NCI-H460 (cell line): ENCODE measurements at regions not wholly inside any gene's neighbourhood (a gene's known extent, or its start where the extent isn't known, plus 50 kb on each side); places are given as distances from the start of the nearest gene placed in this dataset.

Experiments
- DNase-seq: peaks from one replicate; pipeline ENCODE4 v3.0.0-alpha.2; 2016; ENCODE audit warnings: low read depth; ENCODE audit errors: extremely low read depth

- no peak for DNase-seq
These were observed 64.3 kb upstream of the BMPER start for GRCh38 chr7:33841031-33841430.

GRCh38 chr7:33841705-33842129, 63.6 kb upstream of the BMPER start:
- no peak for DNase-seq

GRCh38 chr7:33842150-33842549, 63.2 kb upstream of the BMPER start:
- DNase-seq = no peak

GRCh38 chr7:33845991-33846509, 59.3 kb upstream of the BMPER start:
- no peak for DNase-seq

- no peak for DNase-seq
These were observed 56.3 kb upstream of the BMPER start for GRCh38 chr7:33849004-33849403.

- no peak for DNase-seq
These were observed 55.3 kb upstream of the BMPER start for GRCh38 chr7:33849971-33850559.

- no peak for DNase-seq
These were observed 54.6 kb upstream of the BMPER start for GRCh38 chr7:33850768-33851167.

GRCh38 chr7:33852838-33853237, 52.5 kb upstream of the BMPER start:
- DNase-seq = no peak

- no peak for DNase-seq
These were observed 51.8 kb upstream of the BMPER start for GRCh38 chr7:33853361-33854062.

- no peak for DNase-seq
These were observed 51.2 kb upstream of the BMPER start for GRCh38 chr7:33854178-33854577.

GRCh38 chr7:33854801-33855350, 50.5 kb upstream of the BMPER start:
- no peak for DNase-seq
